ENCODE measurements at regions not wholly inside any gene's neighbourhood (a gene's known extent, or its start where the extent isn't known, plus 50 kb on each side); places are given as distances from the start of the nearest gene placed in this dataset.

DNA sequence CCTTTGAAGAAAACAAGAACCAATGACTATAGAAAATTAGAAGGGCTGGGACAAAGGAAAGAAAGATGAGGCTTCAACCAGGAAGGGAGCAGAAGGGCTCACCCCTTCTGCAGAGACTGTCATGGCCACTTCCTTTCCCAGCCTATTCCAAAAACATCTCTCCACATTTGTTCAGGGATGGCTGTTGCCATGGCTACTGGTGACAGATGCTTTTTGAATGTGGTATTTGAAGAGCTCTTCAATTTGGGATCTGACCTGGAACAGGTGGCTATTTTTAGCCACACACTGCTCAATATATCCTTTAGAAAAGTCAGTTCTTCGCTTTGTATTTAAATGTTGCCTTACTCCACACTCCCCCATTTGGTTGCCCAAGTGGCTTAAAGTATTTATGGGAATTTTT lies 64.1 kb upstream of the LCLAT1 start:
- no peak for TF ChIP-seq POLR2AphosphoS5 (IDR thresholded peaks at IDR 0.05; ENCODE audit: low read depth, low read length)
- no peak for TF ChIP-seq POLR2A (IDR thresholded peaks at IDR 0.05; ENCODE audit: low read depth, low read length)

All from GM12892 (cell line).